Activated CD8-positive, alpha-beta memory T cell treated with anti-CD3 and anti-CD28 coated beads, Interleukin-2, amount 10 ng/mL, durations not matched to agents 7 days and 5 days (primary cell): ENCODE measurements at regions not wholly inside any gene's neighbourhood (a gene's known extent, or its start where the extent isn't known, plus 50 kb on each side); places are given as distances from the start of the nearest gene placed in this dataset.

Experiments used
- ATAC-seq: fragments of 150-1000 bp; cut with Tn5 transposase; one replicate; pipeline ENCODE4 v1.10.0; 2021; ENCODE audit warnings: moderate library complexity
- CTCF ChIA-PET: fragments of 350-600 bp; sonication (Branson Sonifier 250); formaldehyde crosslinking; loops from one replicate; lab custom pipeline; 2021; ENCODE audit warnings: antibody characterized with exemption; lab: Charles Lee
- DNase-seq: peaks from one replicate; pipeline ENCODE4 v3.0.0-alpha.2; 2020
- H3K27ac Mint-ChIP-seq: one replicate; pipeline ENCODE4 v1.8.0; 2021; ENCODE audit warnings: mild to moderate bottlenecking, mixed read lengths
- H3K27me3 Mint-ChIP-seq: one replicate; pipeline ENCODE4 v1.8.0; 2021; ENCODE audit warnings: mixed read lengths
- H3K36me3 Mint-ChIP-seq: one replicate; pipeline ENCODE4 v1.8.0; 2021; ENCODE audit warnings: mild to moderate bottlenecking, mixed read lengths
- H3K4me1 Mint-ChIP-seq: one replicate; pipeline ENCODE4 v1.8.0; 2021; ENCODE audit warnings: mixed read lengths
- H3K4me3 Mint-ChIP-seq: one replicate; pipeline ENCODE4 v1.8.0; 2021; ENCODE audit warnings: mild to moderate bottlenecking, moderate library complexity, mixed read lengths
- H3K9me3 Mint-ChIP-seq: one replicate; pipeline ENCODE4 v1.8.0; 2022; ENCODE audit warnings: low read depth, mixed read lengths

DNA sequence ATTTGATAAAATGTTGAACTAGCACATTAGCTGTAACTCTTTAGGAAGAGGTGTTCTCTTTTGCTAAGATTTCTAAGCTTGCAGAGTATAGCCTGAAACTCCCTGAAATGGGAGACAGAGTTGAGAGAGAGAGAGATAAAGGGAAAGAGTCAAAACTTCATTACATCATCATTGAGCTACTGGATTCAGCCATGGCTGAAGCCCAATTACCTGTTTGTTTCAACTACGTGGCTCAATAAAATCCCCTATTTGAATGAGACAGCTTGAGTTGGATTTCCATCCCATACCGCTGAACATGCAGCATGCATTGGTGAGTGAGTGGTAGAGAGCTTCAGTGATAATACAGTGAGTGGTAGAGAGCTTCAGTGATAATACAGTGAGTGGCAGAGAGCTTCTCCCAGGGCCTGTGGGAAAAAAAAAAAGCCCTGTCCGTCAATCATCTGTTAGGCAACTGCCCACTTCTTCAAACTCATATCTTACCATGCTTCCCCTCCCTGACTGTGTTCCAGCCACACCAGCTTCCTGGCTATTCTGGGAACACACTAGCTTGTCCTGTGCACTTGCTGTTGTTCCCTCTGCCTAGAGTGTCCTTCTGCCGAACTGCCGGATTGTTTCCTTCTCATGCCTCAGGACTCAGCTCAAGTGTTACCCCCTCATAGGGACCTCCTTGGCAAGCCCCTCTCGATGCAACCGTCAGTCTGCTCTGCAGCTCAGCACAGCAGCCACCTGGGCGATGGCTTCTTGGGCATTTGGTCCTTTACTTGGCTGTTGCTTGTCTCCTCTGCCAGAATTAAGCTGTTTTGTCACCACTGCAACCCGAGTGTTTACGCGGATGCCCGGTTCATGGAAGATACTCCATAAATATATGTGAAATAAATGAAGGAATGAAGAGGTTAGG is 91.3 kb upstream of the EYA2 start:
- CTCF ChIA-PET: no interaction called here
- no peak overlapping the region for H3K27ac Mint-ChIP-seq

DNA sequence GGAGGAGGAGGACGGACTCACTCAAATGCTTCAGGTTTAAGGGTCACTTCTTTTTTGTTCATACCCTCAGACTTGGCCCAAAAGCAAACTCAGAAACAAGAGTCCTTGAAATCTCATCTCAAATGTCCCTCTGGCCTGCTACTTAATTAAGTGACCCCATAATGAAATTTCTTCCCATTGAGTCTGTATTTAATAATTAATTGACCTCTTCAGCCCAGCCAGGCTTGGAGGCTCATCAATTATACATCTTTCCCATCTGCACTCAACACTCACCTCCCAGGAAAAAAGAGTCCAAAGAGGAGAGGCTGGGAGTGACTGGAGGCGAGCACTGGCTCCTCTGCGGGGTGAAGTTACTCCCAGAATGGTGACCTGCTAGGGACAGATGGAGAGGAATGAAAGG is 90.5 kb upstream of the EYA2 start:
- H3K36me3 Mint-ChIP-seq: no peaks in the 10 kb centered on the region
- no peaks in the 10 kb centered on the region for H3K4me1 Mint-ChIP-seq
- ATAC-seq: no peak
- H3K27ac Mint-ChIP-seq: no peak overlapping the region
- peaks cover 15% of the 10 kb centered on the region for H3K27me3 Mint-ChIP-seq
- CTCF ChIA-PET: no interaction called here
- no peaks in the 10 kb centered on the region for H3K9me3 Mint-ChIP-seq
- H3K4me3 Mint-ChIP-seq: no peak overlapping the region
- DNase-seq: no peak

More for the DNA sequence above, 91.3 kb upstream of the EYA2 start:
- Mint-ChIP-seq H3K36me3 (no peaks in the 10 kb centered on the region), H3K27me3 (peaks cover 14% of the 10 kb centered on the region), H3K4me3 (no peak overlapping the region), H3K4me1 (no peaks in the 10 kb centered on the region), H3K9me3 (no peaks in the 10 kb centered on the region)
- DNase-seq: no peak
- no peak for ATAC-seq

DNA sequence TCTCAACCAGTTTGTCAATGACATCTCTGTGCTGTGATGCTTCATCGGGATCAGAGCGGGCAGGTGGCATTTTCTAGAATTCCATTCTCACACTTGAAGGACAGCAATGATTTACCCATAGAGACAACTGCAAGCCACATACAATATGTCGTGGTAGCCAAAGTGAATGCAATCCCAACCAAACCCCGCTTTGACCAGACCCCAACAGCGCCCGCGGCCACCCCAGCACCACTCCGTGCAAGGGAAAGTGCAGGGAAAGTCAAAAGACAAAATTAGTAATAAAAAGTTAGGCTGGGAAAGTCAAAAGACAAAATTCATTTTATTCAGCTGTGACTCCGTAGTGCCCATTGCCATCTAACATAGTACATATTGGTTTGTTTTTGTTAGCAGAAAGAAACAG is 88.8 kb upstream of the EYA2 start:
- H3K9me3 Mint-ChIP-seq: no peaks in the 10 kb centered on the region
- CTCF ChIA-PET: interaction anchor here (1.3 kb wide), 1 partner anchor 54 kb away, joined by 4 read pairs; no protein-coding TSS in a partner anchor
- no peaks in the 10 kb centered on the region for H3K4me1 Mint-ChIP-seq
- DNase-seq (no peak), ATAC-seq (no peak)
- H3K4me3 Mint-ChIP-seq: no peak overlapping the region
- no peak overlapping the region for H3K27ac Mint-ChIP-seq
- H3K27me3 Mint-ChIP-seq: peaks cover 32% of the 10 kb centered on the region
- H3K36me3 Mint-ChIP-seq: no peaks in the 10 kb centered on the region

DNA sequence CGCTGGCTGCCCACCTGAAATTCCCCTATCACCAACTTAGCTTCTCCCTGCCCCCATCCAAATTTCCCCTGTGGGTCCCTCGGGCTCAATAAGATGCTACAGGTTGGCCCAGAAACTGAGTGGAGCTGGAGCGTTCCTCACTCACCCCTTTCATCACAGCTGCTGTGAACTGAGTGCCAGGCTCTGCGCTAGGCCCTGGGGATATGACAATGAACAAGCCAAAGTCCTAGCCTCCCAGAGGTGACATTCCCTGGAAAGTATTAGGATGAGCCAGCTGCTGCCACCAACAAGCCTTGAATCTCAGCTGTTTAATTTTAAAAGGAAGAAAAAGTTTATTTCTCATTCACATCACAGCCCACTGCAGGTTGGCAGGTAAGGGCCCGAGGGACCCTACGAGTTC is 86.6 kb upstream of the EYA2 start:
- Mint-ChIP-seq H3K27me3 (peaks cover 42% of the 10 kb centered on the region), H3K4me1 (no peaks in the 10 kb centered on the region), H3K9me3 (no peaks in the 10 kb centered on the region), H3K4me3 (no peak overlapping the region), H3K27ac (no peak overlapping the region), H3K36me3 (no peaks in the 10 kb centered on the region)
- CTCF ChIA-PET: no interaction called here
- ATAC-seq: no peak
- DNase-seq: no peak

DNA sequence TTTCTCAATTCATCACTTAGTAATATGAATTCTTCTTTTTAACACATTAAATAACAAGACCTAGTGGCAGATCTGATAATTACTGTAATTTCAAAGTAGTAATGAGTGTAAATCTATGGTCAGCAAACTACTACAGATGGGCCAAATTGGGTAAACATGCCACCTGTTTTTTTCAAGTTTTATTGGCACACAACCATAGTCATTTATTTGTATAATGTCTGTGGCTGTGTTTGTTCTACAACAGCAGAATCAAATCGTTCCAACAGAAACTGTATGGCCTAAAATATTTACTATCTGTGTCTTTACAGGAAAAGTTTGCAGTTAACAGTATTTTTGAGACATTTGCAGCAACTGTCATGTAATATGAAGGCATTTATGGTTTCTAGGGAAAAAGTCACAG is 86.1 kb upstream of the EYA2 start:
- Mint-ChIP-seq H3K4me1 (no peaks in the 10 kb centered on the region), H3K4me3 (no peak overlapping the region), H3K9me3 (no peaks in the 10 kb centered on the region), H3K27me3 (peaks cover 39% of the 10 kb centered on the region), H3K36me3 (no peaks in the 10 kb centered on the region), H3K27ac (no peak overlapping the region)
- no peak for ATAC-seq
- DNase-seq: no peak
- CTCF ChIA-PET: no interaction called here

DNA sequence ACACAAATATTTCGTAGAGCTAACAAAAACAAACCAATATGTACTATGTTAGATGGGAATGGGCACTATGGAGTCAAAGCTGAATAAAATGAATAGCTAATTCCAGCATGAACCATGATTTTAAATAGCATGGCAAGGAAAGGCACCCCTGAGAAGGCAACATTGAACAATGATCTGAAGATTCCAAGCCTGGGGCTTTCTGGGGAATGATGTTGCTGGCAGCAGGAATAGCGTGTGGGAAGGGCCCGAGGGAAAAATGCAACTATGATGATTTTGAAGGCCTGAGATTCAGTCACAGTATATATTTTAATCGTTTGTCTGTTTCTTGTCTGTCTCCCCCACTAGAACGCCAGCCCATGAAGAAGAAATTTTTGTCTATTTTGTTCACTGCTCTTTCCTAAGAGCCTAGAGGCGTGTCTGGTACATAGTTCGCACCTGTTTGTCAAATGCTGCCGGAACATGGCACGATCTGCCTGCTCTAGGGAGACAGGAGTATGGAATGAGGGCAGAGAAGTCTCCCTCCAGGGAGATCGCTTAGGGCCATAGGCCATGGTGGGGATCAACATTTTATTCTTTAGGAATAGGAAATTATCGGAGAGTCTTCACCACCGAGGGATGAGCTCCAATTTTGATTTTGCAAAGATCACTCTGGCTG is 84.8 kb upstream of the EYA2 start:
- Mint-ChIP-seq H3K9me3 (no peaks in the 10 kb centered on the region), H3K36me3 (no peaks in the 10 kb centered on the region), H3K4me3 (no peak overlapping the region), H3K4me1 (no peaks in the 10 kb centered on the region), H3K27ac (no peak overlapping the region), H3K27me3 (peaks cover 32% of the 10 kb centered on the region)
- ATAC-seq (no peak), DNase-seq (no peak)
- CTCF ChIA-PET: no interaction called here

DNA sequence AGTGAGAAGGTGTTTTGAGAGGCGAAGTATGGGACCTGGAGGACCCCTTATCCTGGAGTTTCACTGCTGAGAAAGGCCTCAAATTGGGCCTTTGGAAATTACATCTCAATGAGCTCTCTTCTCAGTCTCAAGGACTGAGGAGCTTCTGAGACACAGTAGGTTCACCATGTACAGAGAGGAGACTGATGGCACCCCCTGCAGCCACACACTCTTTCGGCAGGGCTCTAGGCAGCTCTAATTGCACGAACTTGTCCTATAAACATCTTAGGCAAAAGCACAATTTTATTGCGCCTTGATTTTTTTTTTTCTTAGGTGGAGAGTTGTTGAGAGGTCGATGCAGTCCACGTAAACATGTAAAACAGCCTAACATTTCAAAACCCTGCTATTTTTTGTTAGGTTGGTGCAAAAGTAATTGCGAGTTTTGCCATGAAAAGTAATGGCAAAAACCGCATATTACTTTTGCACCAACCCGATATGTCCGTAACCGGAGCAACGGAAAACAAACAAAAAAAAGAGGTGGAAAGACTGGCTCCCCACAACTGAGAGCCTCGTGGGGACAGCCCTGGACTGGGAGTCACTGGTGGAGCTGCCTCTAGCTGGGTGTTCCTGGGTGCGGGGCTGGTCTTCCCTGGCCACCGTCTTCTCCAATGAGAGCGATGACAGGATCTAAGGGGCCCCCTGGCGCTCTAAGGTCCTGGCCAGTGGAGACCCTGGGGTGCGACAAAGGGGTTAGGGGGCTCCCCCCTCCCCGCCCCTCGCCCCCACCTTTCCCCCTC is 84.0 kb upstream of the EYA2 start:
- Mint-ChIP-seq H3K36me3 (no peaks in the 10 kb centered on the region), H3K9me3 (no peaks in the 10 kb centered on the region), H3K27me3 (peaks cover 35% of the 10 kb centered on the region), H3K4me3 (no peak overlapping the region), H3K4me1 (no peaks in the 10 kb centered on the region), H3K27ac (no peak overlapping the region)
- CTCF ChIA-PET: no interaction called here
- no peak for DNase-seq
- ATAC-seq: no peak

DNA sequence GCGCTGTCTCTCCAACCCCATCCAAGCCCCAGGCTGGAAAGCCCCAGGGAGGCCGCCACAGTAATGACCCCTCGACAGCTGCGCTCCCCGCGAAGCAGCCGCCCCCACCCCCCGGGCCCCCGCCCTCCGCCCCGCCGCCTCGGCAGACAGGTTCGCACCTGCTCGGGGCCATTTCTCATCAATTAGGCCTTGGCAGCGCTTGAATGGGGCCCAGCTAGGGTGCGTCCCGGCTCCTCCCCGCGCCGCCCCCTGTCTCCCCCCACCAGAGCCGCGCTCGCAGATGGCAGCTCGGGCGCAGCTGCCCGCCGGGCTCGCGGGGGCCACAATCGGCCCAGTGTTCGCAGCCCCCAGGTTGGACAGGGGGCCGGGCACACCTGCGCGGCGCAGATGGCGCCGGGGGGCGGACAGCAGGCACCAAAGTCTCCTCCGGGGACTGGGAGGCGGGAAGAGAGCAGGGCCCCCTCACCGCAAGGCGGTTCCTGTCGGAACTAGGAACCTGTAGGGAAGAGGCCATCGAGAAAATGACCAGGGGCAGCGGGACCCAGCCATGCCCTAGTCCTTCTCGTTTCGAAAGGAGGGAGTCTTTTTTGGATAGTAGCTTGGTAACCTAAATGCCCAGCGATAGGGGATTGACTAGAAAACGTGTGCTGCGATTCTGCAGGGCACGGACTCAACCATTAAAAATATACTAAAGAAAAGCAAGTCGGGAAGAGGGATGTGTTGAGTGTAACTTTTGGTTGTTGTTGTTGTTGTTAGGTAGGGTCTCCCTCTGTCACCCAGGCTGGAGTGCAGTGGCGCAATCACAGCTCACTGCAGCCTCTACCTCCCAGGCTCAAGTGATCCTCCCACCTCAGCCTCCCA is 83.2 kb upstream of the EYA2 start:
- Mint-ChIP-seq H3K4me1 (no peaks in the 10 kb centered on the region), H3K4me3 (no peak overlapping the region), H3K36me3 (no peaks in the 10 kb centered on the region), H3K27ac (no peak overlapping the region), H3K9me3 (no peaks in the 10 kb centered on the region), H3K27me3 (peaks cover 41% of the 10 kb centered on the region)
- ATAC-seq: no peak
- CTCF ChIA-PET: no interaction called here
- DNase-seq: no peak

DNA sequence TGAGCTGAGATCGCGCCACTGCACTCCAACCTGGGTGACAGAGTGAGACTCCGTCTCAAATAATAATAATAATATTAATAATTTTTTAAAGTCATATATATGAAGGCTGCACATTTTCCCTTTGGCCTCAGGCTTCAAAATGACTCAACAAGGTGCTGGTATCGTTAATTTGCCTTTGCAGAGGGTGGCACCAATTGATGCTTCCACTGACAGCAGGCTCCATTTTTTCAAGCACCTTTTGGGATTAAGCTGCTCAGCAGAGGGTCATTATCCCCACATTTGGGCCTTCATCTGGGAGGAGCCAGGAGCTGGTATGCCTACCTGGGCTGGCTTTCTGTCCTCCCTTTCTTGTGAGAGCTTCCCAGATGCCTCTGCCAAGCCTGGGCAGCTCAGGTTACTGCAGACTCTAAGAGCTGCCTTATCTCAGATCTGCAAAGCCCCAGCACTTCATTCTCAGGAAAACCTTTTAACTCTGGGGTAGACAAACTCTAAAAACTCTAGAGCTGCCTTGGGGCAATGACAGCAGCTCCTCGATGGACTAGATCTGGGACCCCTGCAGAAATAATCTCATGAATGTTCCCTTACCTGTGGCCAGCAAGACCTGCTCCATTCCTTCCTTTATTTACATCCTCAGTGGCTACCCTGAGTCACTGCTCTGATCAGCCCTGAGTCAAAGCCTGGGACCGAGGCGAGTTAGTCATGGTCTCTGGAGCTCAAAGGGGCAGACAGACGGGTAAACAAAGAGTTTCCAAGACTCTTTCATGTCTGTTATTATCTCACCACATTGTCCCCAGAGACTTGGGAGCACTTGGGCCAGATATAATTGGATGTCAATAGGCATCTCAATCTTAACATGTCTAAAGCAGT is 80.0 kb upstream of the EYA2 start:
- no peak for ATAC-seq
- Mint-ChIP-seq H3K27ac (no peak overlapping the region), H3K27me3 (peaks cover 56% of the 10 kb centered on the region), H3K36me3 (no peaks in the 10 kb centered on the region), H3K4me3 (no peak overlapping the region), H3K4me1 (no peaks in the 10 kb centered on the region), H3K9me3 (no peaks in the 10 kb centered on the region)
- no peak for DNase-seq
- CTCF ChIA-PET: interaction anchor here (0.7 kb wide), 1 partner anchor 62 kb away, joined by 3 read pairs; no protein-coding TSS in a partner anchor

DNA sequence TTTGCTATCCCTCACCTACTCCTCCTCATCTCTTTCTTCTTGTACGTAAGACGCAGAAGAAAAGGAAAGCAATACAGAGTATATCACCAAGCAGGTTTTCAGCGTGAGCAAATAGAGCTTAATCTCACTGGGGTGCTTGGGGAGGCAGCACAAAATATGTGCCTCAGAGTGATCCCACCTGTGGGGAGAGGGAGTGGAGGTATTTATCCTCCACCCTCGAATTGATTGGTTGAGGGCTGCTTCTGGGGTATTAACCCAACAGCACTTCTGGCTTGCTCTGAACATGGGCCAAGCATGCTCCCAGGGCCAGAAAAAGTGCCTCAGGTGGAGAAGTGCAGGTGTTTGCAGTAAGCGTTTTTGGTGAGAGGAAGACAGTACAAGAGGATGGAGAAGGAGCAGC is 78.5 kb upstream of the EYA2 start:
- no peak overlapping the region for H3K27ac Mint-ChIP-seq
- ATAC-seq (no peak), DNase-seq (no peak)
- no peaks in the 10 kb centered on the region for H3K9me3 Mint-ChIP-seq
- H3K27me3 Mint-ChIP-seq: peaks cover 51% of the 10 kb centered on the region
- H3K36me3 Mint-ChIP-seq: no peaks in the 10 kb centered on the region
- CTCF ChIA-PET: no interaction called here
- H3K4me3 Mint-ChIP-seq: no peak overlapping the region
- H3K4me1 Mint-ChIP-seq: no peaks in the 10 kb centered on the region

DNA sequence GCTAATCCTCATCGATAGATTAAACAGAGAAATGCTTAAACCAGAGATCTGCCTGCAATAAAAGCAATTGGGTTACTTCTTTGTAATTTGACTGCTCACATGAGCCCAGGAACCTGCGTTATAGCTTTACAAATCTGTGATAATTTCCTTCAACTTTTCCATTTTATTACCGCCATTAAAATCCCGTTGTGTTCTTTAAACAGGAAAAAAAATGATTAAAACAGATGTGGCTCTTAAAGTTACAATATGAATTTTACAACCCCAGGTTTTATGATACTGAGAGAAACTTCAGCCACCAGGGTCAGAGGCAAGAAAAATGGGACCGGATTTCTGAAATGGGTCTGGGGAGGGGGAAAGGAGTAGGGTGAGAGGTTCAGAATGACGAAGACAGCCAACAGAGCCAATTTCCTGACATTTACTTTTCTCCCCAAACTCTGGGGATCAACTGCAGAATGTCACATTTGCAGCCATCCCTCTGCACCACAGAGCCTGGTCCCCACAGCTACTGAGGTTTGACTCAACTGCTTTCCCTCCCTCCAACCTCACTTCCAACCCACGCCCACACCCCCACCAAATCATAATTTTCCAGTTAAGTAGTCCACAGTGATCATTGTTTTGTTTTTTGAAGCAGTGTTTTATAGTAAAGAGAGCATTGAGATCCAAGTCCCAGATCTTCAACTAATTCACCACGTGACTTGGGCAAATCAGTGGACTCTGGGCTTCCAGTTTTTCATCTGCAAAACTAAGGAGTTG is 77.6 kb upstream of the EYA2 start:
- no peak overlapping the region for H3K27ac Mint-ChIP-seq
- no peaks in the 10 kb centered on the region for H3K4me1 Mint-ChIP-seq
- no peaks in the 10 kb centered on the region for H3K9me3 Mint-ChIP-seq
- DNase-seq (no peak), ATAC-seq (no peak)
- CTCF ChIA-PET: no interaction called here
- H3K27me3 Mint-ChIP-seq: peaks cover 46% of the 10 kb centered on the region
- no peak overlapping the region for H3K4me3 Mint-ChIP-seq
- H3K36me3 Mint-ChIP-seq: no peaks in the 10 kb centered on the region

DNA sequence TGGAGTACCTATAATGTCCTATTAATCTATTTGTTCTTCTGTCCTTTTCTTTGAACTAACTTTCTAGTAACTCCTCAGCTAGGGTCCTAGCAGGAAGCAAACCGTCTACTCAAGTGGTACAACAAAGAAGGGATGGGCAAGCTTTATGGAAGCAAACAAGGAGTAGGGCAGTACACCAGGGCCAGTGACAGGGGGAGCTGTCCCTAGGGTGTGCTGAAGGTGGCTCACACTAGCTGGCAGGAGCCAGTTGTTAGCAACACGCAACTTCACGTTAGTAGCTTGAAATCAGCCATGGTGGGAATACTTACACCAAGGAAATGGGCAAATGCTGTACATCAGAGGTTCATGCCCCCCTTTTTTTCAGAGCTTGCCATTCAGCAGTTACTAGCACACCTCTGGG is 74.0 kb upstream of the EYA2 start:
- DNase-seq (no peak), ATAC-seq (no peak)
- Mint-ChIP-seq H3K9me3 (no peaks in the 10 kb centered on the region), H3K4me1 (no peaks in the 10 kb centered on the region), H3K27me3 (peaks cover 48% of the 10 kb centered on the region), H3K27ac (no peak overlapping the region), H3K36me3 (no peaks in the 10 kb centered on the region), H3K4me3 (no peak overlapping the region)
- CTCF ChIA-PET: no interaction called here
